Epithelial cell of esophagus (primary cell): ENCODE measurements at regions not wholly inside any gene's neighbourhood (a gene's known extent, or its start where the extent isn't known, plus 50 kb on each side); places are given as distances from the start of the nearest gene placed in this dataset.

Experiments used
- DNase-seq: peaks from one replicate; pipeline ENCODE4 v3.0.0; 2010; ENCODE audit warnings: low read depth
- H3K4me3 ChIP-seq: 2 replicates; pipeline ENCODE4 v1.5.1; 2011; ENCODE audit warnings: mild to moderate bottlenecking, low read length, control low read depth
- CTCF ChIP-seq: IDR thresholded peaks from 2 replicates; pipeline ENCODE4 v1.5.1; 2011; ENCODE audit warnings: low read depth, mild to moderate bottlenecking, low read length, control low read depth, inconsistent platforms; ENCODE audit not compliant: insufficient read depth; ENCODE audit errors: missing control alignments

GRCh38 chr5:135126688-135127438, 92.8 kb upstream of the PITX1 start:
- DNase-seq = no peak
- no peak overlapping the region for H3K4me3 ChIP-seq
- TF ChIP-seq CTCF = no peak

- no peak for TF ChIP-seq CTCF
- DNase-seq = no peak
- no peak overlapping the region for H3K4me3 ChIP-seq
Observed at GRCh38 chr5:135124724-135125123, 90.7 kb upstream of the PITX1 start.

GRCh38 chr5:135124128-135124527, 90.1 kb upstream of the PITX1 start:
- no peak for TF ChIP-seq CTCF
- DNase-seq = no peak
- no peak overlapping the region for H3K4me3 ChIP-seq

- TF ChIP-seq CTCF = no peak
- no peak for DNase-seq
- H3K4me3 ChIP-seq = no peak overlapping the region
Observed at GRCh38 chr5:135122797-135123196, 88.8 kb upstream of the PITX1 start.

GRCh38 chr5:135120951-135121350, 86.9 kb upstream of the PITX1 start:
- TF ChIP-seq CTCF = no peak
- no peak for DNase-seq
- H3K4me3 ChIP-seq = no peak overlapping the region

GRCh38 chr5:135119481-135119880, 85.5 kb upstream of the PITX1 start:
- no peak for DNase-seq
- no peak for TF ChIP-seq CTCF
- H3K4me3 ChIP-seq = no peak overlapping the region

GRCh38 chr5:135117590-135117989, 83.6 kb upstream of the PITX1 start:
- no peak for TF ChIP-seq CTCF
- DNase-seq = no peak
- no peak overlapping the region for H3K4me3 ChIP-seq
